HG03565 (cell line): ENCODE measurements at regions not wholly inside any gene's neighbourhood (a gene's known extent, or its start where the extent isn't known, plus 50 kb on each side); places are given as distances from the start of the nearest gene placed in this dataset.

Experiments used
- ATAC-seq: cut with Tn5 transposase; IDR thresholded peaks from one replicate; pipeline ENCODE4 v1.9.1; 2021; ENCODE audit warnings: mild to moderate bottlenecking, moderate library complexity; ENCODE audit not compliant: unreplicated experiment

DNA sequence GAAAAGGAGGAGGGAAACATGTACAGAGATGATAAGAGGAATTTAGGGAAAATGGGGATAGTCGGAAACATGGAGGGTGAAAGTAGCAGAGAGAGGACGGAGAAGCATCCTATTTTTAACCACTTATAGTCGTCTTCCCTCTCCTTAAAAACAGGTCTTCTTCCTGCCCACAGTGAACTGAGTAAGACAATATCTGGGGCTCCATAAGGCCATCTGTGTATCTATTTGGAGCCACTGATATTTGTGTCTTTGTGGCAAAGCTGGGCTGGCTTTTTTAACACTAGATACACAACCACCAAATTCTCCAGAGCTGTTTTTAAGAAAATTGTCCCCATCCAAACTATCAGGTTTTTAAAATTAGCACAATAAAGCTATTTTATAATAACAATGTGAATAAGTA lies 109.5 kb upstream of the RAP1B start:
- no peak for ATAC-seq

DNA sequence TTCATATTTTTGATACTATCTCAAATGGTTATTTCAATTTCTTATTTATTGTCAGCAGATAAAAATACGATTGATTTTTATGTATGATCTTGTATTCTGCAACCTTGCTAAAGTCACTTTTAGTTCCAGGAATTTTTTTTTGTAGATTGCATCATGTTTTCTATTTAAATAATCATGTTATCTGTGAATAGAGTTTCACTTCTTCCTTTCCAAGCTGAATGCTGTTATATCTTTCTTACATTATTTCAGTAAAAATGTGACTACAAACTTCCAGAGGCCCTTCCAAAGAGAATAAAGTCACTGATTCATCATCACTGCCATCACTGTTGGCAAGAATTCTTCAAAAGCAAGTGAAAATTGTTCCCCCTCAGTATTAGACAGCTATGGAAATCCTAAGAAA lies 104.7 kb upstream of the RAP1B start:
- ATAC-seq, result no peak

- no peak for ATAC-seq
Measured at GRCh38 chr12:68506619-68507018, 104.1 kb upstream of the RAP1B start.

DNA sequence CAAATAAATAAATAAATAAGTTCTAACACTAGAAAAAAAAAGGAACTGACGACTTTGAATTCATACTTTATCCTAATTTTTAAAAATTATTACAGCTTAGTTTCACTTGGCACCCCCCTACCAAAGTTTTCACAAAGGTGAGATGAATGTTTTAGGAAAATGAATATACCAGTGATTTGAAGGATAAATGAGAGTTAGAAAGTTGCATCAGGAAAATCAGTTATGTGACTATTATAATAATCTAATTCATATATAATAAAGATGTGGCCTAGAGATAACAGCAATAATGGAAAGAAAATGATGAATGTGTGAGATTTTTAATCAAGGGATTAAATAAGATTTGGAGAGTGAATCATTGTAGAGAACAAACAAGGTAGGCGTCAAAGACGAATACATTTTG lies 103.0 kb upstream of the RAP1B start:
- no peak for ATAC-seq

DNA sequence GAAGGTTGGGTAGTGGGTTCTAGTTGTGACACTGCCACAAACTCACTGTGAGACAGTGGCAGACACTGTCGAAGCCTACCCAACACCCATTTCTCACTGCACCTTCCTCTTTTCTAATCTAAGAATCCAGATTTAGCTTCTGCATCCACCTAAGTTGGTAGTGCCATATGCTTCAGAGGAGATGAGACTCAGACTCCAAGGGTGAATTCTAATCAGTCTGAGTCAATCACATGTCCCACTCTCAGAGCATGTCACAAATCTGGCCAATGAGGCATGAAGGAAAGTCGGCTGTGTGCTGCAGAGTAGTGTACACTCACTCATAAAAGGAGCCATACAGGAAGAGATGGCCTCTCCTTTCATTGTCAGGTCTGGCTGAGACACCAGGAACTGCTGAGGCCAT lies 102.1 kb upstream of the RAP1B start:
- no peak for ATAC-seq

- no peak for ATAC-seq
Measured at GRCh38 chr12:68509242-68509641, 101.5 kb upstream of the RAP1B start.

DNA sequence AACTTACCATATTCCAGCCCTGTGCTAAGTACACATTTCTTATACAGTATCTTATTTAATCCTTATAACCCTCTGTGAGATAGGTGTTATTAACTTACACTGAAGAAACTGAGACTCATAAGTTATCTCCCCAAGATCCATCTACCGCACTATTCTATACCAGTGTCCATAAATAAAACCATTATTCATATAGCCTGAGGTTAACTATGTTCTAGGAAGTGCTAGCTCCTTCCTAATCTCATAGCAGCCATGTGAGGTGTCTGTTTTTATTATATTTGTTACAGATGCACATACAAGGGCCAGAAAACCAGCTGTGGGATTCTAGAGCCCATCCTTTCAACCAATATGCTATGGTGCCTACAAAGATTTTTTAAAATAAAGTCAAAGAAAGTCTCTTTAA lies 100.3 kb upstream of the RAP1B start:
- no peak for ATAC-seq

DNA sequence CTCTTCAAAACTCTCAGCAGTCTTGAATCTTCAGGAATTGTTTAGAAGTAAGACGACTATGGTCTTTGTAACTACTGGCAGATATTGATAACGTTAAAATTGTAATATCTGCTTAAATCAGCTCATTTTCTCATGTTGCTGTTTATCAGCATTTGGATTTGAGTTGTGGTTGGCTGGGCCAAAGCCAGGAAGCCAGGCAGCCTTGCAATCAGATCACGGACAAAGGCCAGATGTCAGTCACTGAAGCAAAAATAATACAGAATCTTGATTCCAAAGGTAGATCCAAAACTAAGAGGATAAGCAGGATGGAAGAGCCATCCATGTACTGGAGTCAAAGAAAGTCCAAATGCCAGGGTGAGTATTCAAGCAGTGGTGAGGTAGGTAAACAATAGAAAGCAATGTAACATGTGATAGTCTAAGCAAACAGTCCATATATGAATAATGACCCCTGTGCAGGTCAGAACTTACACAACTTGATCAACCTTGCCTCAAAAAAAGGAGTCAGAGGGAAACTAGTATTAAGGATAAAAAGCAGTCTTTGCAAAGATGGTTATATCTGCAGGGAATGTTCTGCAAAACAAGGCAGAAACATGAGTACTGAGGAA lies 95.8 kb upstream of the RAP1B start:
- no peak for ATAC-seq

GRCh38 chr12:68515793-68516192 lies 94.9 kb upstream of the RAP1B start:
- ATAC-seq, result no peak

DNA sequence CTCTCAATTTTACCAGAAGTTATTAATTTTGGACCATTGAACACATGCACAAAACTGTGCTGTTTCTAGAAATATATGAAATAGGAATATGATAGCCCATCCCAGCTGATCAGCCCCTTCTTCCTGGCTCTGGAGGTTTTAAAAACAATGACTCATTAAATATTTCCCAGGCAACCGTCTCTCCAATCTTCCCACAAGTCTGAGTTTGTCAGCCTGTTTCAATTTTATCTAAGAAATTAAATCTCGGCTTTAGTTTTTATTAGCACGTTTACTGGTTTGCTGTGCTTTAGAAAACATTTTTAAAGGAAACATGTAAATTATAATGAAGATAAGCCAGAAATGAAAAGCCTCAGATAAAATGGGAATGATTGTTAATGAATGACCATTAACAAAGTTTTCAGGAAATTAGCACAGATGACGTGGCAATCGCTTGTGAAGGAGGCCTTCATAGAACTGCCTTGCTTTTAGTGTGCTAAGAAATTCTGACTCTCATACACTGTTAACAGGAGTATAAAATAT lies 89.3 kb upstream of the RAP1B start:
- ATAC-seq, result no peak

DNA sequence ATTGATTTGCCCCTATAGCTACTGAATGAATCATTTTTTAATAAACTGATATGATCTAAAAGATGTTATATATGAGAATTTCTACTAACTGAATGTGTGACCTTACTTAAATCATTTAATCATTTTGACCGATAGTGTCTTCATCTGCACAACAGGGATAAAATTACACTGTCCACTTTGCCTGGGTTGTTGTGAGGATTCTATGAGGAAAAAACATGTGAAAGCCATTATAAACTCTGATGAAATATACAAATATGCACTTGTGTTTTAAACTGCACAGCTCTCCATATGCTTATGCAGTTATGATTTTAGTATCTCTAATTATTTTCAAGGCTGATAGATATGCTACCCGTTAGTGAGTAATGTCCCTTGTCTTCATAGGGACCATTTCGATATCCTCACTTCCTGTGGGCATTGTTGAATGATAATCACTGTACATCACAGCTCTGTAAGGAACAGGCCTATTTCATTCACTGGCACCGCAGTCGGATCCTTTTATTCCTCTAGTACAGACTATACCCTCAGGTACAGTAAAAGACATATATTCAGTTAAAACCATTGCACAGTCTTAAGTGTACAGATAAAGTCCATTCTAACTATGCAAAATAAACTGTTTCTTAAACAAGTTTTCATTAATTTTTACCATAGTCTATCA lies 88.7 kb upstream of the RAP1B start:
- ATAC-seq, result no peak

DNA sequence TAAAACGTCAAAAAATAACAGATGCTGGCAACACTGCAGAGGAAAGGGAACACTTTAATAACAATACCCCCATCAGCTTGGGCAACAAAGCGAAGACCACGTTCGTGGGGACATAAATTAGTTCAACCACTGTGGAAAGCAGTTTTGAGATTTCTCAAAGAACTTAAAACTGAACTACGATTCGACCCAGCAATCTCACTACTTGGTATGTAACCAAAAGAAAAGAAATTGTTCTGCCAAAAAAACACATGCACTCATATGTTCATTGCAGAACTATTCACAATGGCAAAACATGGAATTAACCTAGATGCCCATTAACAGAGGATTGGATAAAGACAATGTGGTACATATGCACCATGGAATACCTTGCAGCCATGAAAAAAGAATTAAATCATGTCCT lies 81.2 kb upstream of the RAP1B start:
- no peak for ATAC-seq

GRCh38 chr12:68529869-68530268 lies 80.8 kb upstream of the RAP1B start:
- ATAC-seq, result no peak

DNA sequence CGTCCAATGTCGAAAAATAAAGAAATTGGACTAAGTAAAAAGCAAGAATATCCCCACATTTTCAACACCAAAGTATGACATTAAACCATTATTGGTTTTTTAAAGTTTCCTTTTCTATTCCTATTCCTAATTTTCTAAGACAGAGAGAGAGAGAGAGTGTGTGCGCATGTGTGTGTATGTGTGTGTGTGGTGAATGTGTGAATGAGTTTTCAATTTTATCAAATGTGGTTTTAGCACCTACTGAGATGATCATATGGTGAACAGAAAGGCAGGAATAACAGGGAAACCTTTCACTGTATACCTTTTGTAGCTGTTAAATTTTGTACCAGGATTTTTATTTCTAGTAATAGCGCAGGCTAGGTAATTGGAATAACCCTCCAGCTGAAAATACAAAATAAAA lies 80.4 kb upstream of the RAP1B start:
- no peak for ATAC-seq

- no peak for ATAC-seq
Measured at GRCh38 chr12:68530965-68531364, 79.7 kb upstream of the RAP1B start.

GRCh38 chr12:68532204-68532886 lies 78.4 kb upstream of the RAP1B start:
- no peak for ATAC-seq

DNA sequence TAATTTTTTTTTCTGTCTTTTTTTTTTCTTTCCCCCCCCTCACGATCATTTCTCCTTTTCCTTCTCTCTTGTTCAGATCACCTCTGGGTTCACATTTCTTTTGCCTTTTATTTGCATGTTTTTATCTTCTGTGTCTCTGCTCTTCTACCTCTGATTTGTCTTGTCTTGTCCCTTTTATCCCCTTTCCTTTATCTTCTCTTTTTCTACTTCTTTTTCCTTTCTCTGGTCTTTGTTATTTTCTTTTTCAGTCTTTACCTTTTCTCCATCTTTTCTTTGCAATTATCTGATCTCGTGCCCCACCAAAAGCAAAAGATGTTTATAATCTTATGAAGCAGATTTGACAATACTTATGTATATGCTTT lies 77.8 kb upstream of the RAP1B start:
- no peak for ATAC-seq

DNA sequence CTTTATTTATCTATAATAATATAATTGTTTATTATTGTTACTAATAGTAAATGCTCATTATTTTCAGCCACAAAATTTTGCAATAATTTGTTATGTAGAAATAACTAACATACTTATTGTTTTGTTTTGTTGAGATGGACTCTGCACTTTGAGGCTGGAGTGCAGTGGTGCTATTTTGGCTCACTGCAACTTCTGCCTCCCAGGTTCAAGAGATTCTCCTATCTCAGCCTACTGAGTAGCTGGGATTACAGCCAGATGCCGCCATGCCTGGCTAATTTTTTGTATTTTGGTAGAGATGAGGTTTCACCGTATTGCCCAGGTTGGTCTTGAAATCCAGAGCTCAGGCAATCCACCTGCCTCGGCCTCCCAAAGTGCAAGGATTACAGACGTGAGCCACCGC lies 76.6 kb upstream of the RAP1B start:
- ATAC-seq, result no peak

- ATAC-seq, result no peak
Measured at GRCh38 chr12:68536885-68537485, 73.7 kb upstream of the RAP1B start.

- no peak for ATAC-seq
Measured at GRCh38 chr12:68537571-68537970, 73.1 kb upstream of the RAP1B start.

DNA sequence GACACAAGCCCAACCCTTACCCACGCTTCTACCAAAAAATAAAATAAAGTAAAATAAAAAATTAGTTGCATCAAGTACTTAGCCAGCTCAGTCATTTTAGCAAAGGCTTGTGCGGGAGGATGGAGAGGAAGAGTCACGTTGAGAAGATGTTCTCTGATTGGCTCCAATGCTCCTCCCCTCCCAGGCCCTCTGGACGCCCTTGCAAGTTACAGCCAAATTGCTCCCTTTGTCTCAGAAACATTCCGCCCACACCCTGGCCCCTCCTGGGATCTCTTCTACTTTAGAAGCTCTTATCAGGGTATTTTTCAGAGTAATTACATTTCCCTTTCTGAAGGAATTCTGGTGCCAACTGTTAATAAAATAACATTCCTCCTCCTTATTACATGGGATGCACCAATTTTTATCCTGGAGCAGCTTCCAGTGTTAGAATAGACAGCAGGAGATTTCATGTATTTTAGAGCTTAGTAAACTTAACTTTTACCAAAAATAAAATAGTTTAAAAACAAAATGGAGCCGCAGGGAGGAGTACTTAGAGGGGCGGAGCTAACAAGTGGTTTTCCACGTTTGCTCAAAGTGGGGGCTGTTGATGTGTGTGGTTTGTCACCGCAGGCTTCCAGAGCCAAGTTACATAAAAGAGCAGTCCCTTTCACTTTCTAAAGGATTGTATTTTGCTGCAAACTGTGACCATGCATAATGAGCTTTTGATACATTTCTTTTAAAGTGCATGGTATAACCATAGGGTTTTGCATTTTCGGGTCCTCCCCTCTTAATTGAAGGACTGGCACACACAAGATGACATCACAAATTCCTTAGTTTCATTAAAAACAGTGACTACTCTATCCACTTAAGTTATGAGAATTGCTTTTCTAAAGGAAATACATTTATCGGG lies 71.7 kb upstream of the RAP1B start:
- no peak for ATAC-seq
